Stimulated activated naive CD8-positive, alpha-beta T cell treated with anti-CD3 and anti-CD28 coated beads, Interleukin-15, Interleukin-2, amounts not matched to agents 100 ng/mL and 50 ng/mL, for 24 hours (primary cell): ENCODE measurements at regions not wholly inside any gene's neighbourhood (a gene's known extent, or its start where the extent isn't known, plus 50 kb on each side); places are given as distances from the start of the nearest gene placed in this dataset.
"Not testable (repeated sequence)": the region's sequence is repeated elsewhere in the genome, so short reads cannot be mapped to it uniquely, and the experiment has no call there.

ENCODE experiments used
- H3K27ac Mint-ChIP-seq: one replicate; pipeline ENCODE4 v1.8.0; 2021; ENCODE audit warnings: mild to moderate bottlenecking, mixed read lengths
- H3K27me3 Mint-ChIP-seq: one replicate; pipeline ENCODE4 v1.8.0; 2021; ENCODE audit warnings: mixed read lengths
- H3K36me3 Mint-ChIP-seq: one replicate; pipeline ENCODE4 v1.8.0; 2021; ENCODE audit warnings: low read depth, mixed read lengths
- H3K4me1 Mint-ChIP-seq: one replicate; pipeline ENCODE4 v1.8.0; 2021; ENCODE audit warnings: low read depth, mixed read lengths
- H3K4me3 Mint-ChIP-seq: one replicate; pipeline ENCODE4 v1.8.0; 2021; ENCODE audit warnings: mild to moderate bottlenecking, mixed read lengths
- H3K9me3 Mint-ChIP-seq: one replicate; pipeline ENCODE4 v1.8.0; 2021; ENCODE audit warnings: mixed read lengths

DNA sequence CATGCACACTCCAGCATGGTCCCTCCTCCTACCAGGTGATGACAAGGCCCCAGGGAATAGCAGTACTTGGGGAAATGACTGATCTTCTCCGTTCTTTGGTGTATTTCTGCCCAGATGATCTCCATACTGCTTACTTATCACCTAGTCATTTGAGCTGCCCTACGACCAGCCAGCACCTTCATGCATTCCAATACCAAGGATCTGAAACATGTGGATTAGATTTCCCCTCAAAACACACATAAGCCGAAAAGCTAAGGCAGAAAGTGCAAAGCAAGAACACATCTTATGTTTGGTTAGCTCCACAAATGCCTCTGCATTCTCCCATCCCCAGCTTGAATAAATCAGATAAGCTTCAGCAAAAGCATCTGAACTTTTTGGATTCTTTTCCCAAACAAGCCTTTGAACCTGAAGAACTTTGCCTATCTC, 64.8 kb upstream of the BCL6 start:
- peaks cover 35% of the 10 kb centered on the region for H3K4me1 Mint-ChIP-seq
- peaks cover 4% of the 10 kb centered on the region for H3K36me3 Mint-ChIP-seq
- H3K27me3 Mint-ChIP-seq: no peaks in the 10 kb centered on the region
- no peaks in the 10 kb centered on the region for H3K9me3 Mint-ChIP-seq
- H3K4me3 Mint-ChIP-seq: no peak overlapping the region
- no peak overlapping the region for H3K27ac Mint-ChIP-seq

DNA sequence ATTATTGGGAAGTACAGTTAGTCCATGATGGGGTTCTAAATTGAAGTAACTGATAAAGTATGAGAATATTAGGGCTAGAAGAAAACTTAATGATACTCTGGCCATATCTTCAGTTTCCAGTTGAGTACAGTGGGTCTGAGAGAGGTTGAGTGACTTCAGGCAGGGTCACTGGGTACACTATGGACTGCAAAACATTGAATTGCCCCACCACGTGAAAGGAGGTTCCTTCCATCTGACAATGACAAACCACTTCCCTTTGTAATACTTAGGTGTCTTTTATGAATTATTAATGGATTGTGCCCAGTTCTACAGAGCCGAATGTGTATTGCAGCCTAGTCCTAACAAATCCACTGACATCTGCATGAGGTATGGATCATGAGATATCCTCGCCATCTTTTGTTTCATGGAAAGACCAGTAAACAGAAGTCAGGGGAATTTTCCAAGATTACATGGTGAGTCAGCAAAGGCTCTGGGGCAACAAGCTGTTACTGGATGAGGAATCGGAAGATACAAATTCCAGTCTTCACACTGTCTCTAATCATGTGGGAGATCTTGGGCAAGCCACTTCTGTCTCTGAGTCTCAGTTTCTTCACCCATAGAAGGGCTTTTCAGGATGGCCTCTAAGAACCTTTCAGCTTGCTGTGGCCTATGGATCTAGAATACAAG, 66.5 kb upstream of the BCL6 start:
- Mint-ChIP-seq H3K27me3 (no peaks in the 10 kb centered on the region), H3K4me1 (peaks cover 19% of the 10 kb centered on the region), H3K27ac (no peak overlapping the region), H3K9me3 (no peaks in the 10 kb centered on the region), H3K36me3 (no peaks in the 10 kb centered on the region), H3K4me3 (no peak overlapping the region)

DNA sequence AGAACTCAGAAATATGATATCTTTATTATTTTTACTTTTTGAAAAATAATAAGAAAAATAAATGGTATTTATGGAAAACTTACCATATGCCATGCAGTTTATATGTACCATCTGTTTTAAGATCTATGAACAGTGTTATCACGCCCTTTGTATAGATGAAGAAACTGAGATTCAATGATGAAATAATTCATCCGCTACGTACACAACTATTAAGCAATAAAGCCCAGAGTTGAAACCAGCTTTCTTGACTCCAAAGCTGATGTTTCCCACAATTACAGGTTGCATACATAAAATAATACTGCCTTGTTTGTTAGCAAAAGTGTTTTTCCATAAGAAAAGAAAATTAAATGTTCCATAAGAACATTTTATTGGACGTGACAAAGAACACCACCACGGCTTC, 67.2 kb upstream of the BCL6 start:
- Mint-ChIP-seq H3K4me1 (peaks cover 11% of the 10 kb centered on the region), H3K4me3 (no peak overlapping the region), H3K27me3 (no peaks in the 10 kb centered on the region), H3K27ac (no peak overlapping the region), H3K36me3 (peaks cover 3% of the 10 kb centered on the region), H3K9me3 (peaks cover 3% of the 10 kb centered on the region)

DNA sequence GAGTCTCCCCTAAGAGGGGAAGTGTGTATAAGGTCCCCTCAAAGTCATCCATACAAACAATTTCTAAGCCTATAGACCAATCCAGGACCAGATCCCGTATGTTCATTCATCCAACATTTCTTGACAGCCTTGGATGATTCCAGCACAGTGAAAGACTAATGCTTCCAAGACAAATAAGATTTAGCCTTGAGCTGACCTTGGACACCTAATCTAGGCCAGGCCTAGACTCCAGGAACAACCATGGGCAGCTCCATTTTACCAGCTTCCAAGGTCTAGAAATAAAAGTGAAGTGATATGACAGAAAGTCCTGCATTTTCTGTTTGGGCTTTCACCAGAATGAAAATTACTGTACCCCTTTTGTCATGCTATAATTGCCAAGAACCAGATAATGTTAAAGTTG, 67.9 kb upstream of the BCL6 start:
- Mint-ChIP-seq H3K4me1 (peaks cover 8% of the 10 kb centered on the region), H3K27ac (no peak overlapping the region), H3K4me3 (no peak overlapping the region), H3K36me3 (peaks cover 7% of the 10 kb centered on the region), H3K27me3 (no peaks in the 10 kb centered on the region), H3K9me3 (peaks cover 7% of the 10 kb centered on the region)

DNA sequence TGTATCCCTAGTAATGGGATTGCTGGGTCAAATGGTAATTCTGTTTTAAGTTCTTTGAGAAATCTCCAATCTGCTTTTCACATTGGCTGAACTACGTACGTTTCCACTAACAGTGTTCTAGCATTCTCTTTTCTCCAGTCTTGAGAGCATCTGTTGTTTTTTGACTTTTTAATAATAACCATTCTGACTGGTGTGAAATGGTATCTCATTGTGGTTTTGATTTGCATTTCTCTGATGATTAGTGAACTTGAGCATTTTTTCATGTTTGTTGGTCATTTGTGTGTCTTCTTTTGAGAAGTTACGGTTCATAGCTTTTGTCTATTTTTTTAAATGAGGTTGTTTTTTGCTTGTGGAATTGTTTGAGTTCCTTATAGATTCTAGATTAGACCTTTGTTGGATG, 72.5 kb upstream of the BCL6 start:
- H3K27me3 Mint-ChIP-seq, H3K27ac Mint-ChIP-seq, H3K4me1 Mint-ChIP-seq, H3K9me3 Mint-ChIP-seq, H3K4me3 Mint-ChIP-seq, H3K36me3 Mint-ChIP-seq: not testable (repeated sequence)

DNA sequence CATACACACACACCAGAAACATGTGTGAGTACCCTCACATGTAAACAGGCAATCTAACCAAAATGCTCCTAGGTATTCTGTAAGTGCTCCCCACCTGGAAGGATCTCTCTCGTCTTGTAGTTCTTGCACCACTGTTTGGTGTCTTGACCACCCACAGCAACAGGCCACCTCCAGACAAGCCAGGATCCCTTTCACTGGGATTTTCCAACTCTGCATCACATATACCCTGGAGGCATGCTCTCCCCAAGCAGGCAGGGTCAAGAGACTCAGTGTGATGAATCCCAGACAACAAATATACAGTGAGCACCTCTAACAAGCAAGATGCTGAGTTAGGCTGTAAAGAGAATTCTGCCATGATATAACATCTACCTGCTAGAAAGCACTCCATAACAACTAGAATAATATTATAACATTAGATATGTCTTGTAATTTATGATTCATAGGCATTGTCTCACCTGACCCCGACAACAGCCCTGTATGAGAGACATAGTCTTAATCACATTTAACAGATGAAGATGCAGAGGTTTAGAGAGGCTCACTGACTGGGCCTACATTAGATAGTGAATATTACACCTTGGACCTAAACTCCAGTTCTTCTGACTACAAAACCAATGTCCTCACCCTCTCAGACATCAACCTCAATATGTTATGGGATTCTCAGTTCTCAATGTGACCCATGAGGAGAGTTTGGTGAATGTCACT, 76.5 kb upstream of the BCL6 start:
- Mint-ChIP-seq H3K36me3 (peaks cover 7% of the 10 kb centered on the region), H3K4me3 (no peak overlapping the region), H3K27me3 (no peaks in the 10 kb centered on the region), H3K9me3 (peaks cover 13% of the 10 kb centered on the region), H3K4me1 (peaks cover 13% of the 10 kb centered on the region), H3K27ac (no peak overlapping the region)

DNA sequence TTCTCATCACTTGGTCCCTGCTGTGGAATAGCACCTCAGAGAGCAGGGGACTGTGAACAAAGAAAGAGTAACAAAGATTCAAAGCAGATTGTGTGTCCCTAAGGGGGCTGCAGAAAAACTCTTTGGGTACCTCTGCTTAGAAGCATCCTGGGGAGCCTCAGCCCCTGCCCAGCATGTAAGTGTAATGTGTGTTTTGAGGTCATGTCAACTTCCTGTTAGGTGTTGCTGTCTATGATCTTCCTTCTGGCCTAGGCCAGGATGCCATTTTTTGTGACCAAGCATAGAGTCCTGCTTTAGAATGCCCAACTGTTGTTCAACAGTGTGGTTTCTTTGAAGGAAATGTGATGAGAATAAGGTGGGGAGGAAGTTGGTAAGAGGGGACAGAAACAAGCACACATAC, 77.1 kb upstream of the BCL6 start:
- no peak overlapping the region for H3K4me3 Mint-ChIP-seq
- peaks cover 5% of the 10 kb centered on the region for H3K36me3 Mint-ChIP-seq
- peaks cover 10% of the 10 kb centered on the region for H3K9me3 Mint-ChIP-seq
- H3K27me3 Mint-ChIP-seq: no peaks in the 10 kb centered on the region
- peak overlapping the region; percentile 37 for H3K27ac Mint-ChIP-seq
- H3K4me1 Mint-ChIP-seq: peaks cover 13% of the 10 kb centered on the region

DNA sequence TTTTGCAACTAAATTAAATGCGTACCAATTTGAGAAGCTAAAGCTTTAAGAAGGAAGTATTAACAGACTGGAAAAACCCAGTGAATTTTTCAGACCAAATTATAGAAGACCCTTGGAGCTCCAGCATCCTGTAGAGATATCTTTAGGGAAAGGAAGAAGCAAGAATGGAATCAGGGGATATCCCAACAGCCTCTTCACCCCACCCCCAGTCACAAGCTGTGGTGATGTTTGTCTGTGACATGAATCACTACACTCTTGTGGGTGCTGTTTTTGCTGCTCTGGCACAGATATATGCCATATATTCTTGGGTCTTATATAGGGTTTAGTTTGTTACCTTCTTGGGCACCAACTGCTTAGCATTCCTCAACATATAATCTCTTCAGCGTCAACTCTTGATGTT, 78.5 kb upstream of the BCL6 start:
- Mint-ChIP-seq H3K36me3 (no peaks in the 10 kb centered on the region), H3K27me3 (no peaks in the 10 kb centered on the region), H3K27ac (no peak overlapping the region), H3K4me3 (no peak overlapping the region), H3K9me3 (peaks cover 6% of the 10 kb centered on the region), H3K4me1 (peaks cover 18% of the 10 kb centered on the region)

DNA sequence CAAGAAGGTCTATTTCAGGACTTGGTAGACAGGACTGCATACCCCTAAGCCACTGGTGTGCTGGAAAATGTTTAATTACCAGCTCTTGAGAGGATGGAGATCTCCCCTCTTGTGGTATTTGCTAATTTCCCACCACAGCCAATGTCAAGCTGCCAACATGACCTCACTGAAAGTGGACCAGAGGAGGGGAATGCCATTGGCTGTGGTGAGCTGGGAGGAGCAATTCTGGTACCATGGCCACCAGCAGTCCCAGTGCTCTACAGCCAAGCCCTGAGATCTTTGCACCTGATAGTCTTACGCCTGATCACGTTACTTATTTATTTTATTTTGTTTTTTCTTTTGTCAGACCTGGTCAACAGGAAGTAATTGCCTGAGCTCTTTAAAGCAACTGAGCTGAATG, 82.5 kb upstream of the BCL6 start:
- Mint-ChIP-seq H3K36me3 (no peaks in the 10 kb centered on the region), H3K9me3 (peaks cover 3% of the 10 kb centered on the region), H3K4me1 (peaks cover 16% of the 10 kb centered on the region), H3K27ac (no peak overlapping the region), H3K27me3 (no peaks in the 10 kb centered on the region), H3K4me3 (no peak overlapping the region)

DNA sequence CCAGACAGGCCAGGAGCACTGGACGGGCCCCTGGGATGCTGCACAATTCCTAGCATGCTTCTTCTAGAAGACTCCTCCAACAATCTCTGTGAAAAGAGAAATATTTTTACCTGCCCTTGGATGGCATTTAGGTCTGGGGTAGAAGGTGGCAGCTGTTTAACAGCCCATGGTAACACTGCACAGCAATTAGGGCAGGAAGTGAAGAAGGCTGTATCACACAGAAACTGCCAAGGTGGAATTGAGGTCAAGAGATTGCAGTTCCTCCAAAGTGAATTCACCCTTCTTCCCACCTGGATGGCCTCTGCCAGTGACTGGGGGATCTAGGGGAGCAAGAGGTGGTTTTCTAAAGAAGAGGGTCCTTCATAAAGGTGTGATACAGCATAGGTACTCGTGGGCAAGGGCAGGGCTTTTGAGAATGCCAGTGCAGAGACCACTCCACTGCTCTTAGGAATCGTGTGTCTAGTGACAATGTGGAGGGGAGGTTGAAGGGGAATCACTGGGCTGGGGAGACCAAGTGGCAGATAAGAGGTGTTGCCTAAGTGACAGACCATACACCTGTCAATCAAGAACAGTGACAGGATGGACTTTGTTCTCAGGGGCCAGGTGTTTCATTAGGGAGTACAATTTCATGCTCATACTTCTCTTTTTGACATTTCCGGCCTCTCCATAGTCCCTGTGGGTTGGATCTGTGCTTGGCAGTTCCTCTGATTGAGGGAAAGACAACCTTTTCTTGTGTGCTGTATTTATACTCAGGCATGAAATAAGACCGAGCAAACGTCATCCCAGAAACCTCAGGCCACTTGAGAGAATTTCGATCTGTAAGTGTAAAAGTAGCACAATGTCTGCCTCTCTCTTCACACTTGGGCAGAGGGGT, 83.5 kb upstream of the BCL6 start:
- Mint-ChIP-seq H3K27ac (no peak overlapping the region), H3K4me3 (no peak overlapping the region), H3K4me1 (peaks cover 18% of the 10 kb centered on the region), H3K9me3 (no peaks in the 10 kb centered on the region), H3K36me3 (no peaks in the 10 kb centered on the region), H3K27me3 (no peaks in the 10 kb centered on the region)

DNA sequence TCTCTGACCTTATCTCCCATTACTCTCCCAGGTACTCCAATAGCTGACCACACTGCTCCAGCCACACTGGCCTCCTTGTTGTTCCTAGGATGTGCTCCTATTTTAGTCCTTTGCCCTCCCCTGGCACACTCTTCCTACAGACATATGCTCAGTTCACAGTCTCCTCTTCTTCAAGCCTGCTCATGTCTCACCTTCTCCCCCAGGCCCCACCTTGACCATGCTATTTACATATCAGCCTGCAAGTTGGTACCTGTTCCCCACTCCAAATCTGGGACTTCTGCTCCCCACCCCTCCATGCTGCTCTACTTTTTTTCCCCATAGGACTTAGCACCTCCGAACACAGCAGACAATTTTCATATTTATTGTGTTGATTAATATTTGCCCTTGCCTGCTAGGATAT, 84.9 kb upstream of the BCL6 start:
- peak overlapping the region; percentile 34 for H3K27ac Mint-ChIP-seq
- H3K36me3 Mint-ChIP-seq: no peaks in the 10 kb centered on the region
- H3K4me3 Mint-ChIP-seq: no peak overlapping the region
- H3K27me3 Mint-ChIP-seq: no peaks in the 10 kb centered on the region
- H3K4me1 Mint-ChIP-seq: peaks cover 31% of the 10 kb centered on the region
- H3K9me3 Mint-ChIP-seq: no peaks in the 10 kb centered on the region

DNA sequence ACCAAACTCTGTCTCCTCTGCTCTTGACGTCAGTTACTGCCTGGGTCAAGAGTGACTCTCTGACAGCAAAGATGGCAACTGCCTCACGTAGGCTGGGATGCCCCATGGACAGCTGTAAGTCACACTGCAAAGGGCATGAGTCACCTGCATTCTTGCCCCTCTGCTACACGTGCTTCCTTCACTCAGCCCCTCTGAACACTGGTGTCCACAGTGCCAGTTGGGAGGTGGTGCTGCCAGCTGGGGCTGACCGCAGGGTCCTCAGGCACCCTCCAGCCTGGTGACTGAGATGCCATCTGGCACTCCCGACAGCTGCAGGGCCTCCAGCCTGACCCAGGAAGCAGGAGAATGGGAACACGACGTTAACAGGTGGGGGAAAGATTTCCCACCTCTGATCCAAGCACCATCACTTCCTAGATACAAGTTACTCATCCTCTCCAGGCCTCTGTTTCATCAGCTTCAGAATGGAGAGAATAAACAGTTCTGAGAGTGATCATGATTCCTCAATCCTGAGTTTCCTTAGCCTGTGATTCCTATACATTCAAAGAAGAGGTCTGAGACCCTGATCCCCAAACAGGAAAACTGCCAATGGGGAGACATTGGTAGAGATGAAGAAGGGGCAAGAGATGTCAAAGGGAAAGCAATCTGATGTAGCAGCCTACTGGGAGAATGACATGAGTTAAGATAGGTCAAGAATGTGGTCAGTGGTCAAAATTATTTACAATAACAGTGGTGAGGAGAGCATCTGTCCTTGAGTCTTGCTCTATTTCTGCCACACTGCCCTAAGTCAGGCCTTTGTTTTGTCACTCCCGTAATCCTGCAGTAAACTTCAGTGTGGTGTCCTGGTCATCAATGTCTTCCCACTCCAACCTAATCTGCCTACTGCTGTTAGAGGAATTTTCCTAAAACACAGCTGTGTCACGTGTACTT, 86.1 kb upstream of the BCL6 start:
- Mint-ChIP-seq H3K27ac (no peak overlapping the region), H3K36me3 (no peaks in the 10 kb centered on the region), H3K9me3 (no peaks in the 10 kb centered on the region), H3K4me3 (no peak overlapping the region), H3K27me3 (no peaks in the 10 kb centered on the region), H3K4me1 (peaks cover 41% of the 10 kb centered on the region)

DNA sequence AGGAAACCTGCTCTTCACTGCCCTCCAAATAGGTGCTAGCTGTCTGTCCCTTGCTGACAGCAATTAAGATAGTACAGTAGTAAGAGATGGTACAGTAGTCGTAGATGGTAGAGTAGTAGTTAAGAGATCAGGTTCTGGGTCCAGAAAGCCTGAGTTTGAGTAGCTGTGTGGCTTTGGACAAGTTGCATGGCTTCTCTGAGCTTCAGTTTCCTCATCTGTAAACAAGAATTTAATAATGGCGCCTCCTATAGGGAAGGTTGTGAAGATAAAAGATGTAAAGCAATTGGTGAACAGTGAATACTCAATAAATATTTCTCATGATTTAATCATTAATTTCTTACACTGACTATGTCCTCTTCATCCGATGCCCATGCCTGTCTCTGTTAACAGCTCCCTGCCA, 86.9 kb upstream of the BCL6 start:
- H3K4me1 Mint-ChIP-seq: peaks cover 42% of the 10 kb centered on the region
- H3K27ac Mint-ChIP-seq: peak overlapping the region; percentile 12
- H3K36me3 Mint-ChIP-seq: no peaks in the 10 kb centered on the region
- no peaks in the 10 kb centered on the region for H3K9me3 Mint-ChIP-seq
- H3K27me3 Mint-ChIP-seq: no peaks in the 10 kb centered on the region
- H3K4me3 Mint-ChIP-seq: no peak overlapping the region

DNA sequence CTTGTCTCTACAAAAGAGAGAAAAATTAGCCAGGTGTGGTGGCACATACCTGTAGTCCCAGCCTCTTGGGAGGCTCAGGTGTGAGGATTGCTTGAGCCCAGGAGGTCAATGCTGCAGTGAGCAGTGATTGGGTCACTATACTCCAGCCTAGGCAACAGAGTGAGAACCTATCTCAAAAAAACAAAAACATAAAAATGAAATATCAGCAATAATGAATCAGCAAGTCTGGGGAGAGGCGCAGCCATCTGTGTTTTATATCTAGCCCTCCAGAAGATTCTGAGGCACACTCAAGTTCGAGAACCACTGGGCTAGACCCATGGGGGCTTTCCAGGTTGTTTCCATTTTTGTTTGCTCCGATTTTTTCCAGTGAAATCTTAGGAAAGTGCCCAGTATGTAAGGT, 88.1 kb upstream of the BCL6 start:
- H3K4me3 Mint-ChIP-seq: no peak overlapping the region
- H3K27me3 Mint-ChIP-seq: peaks cover 2% of the 10 kb centered on the region
- H3K27ac Mint-ChIP-seq: no peak overlapping the region
- H3K9me3 Mint-ChIP-seq: no peaks in the 10 kb centered on the region
- H3K4me1 Mint-ChIP-seq: peaks cover 40% of the 10 kb centered on the region
- H3K36me3 Mint-ChIP-seq: peaks cover 3% of the 10 kb centered on the region
